ENCODE measurements at regions not wholly inside any gene's neighbourhood (a gene's known extent, or its start where the extent isn't known, plus 50 kb on each side); places are given as distances from the start of the nearest gene placed in this dataset.
A peak's percentile ranks its signal among the peaks of the same experiment; 100 is the strongest.

DNA sequence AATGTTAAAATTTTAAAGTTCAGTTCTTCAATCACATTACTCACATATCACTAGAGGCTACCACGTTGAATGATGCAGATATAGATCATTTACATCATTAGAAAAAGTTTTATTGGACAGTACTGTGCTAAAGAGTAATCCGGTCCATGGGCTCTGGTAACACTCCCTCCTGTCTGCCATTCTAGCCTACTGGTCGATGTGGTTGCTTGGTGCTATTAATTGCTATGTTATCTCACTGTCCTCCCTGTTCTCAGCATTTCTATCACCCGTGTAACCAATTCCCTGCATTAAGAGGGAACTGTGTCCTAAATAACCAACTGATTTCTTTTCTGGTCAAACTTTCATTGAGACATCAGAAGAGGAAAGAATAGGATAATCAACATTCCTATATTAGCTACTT lies 347.5 kb upstream of the RBMS3 start:
- no peak overlapping the region for H3K27ac ChIP-seq
- no peak for DNase-seq (ENCODE audit: low read depth, low spot score)

DNA sequence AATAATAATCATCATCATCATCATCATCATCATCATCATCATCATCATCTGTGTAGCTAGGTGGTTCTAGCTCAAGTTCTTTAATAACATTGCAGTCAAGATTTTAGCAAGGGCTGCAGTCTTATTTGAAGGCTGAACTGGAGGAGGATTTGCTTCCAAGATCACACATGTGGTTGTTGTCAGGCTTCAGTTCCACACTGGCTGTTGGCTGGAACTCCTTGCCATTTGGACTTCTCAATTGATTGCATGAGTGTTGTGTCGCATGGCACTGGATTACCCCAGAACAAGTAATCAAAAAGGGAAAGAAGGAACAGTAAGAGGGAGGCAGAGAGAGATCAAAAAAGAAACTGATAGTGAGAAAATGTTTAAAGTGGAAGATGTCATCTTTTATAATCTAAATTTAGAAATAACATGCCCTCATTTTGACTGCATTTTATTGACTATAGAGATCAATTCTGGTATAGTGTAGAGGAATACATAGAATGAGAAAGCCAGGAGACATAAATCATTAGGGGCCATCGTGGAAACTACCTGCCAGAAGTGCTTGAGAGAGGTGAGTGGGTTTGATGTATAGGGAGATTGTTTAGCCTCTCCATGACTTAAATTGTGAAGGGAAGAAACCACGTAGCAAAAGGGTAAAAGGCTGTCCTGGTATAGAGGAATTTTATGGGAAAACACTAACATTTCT lies 346.6 kb upstream of the RBMS3 start:
- DNase-seq (ENCODE audit: low read depth, low spot score), result no peak
- H3K27ac ChIP-seq, result no peak overlapping the region

DNA sequence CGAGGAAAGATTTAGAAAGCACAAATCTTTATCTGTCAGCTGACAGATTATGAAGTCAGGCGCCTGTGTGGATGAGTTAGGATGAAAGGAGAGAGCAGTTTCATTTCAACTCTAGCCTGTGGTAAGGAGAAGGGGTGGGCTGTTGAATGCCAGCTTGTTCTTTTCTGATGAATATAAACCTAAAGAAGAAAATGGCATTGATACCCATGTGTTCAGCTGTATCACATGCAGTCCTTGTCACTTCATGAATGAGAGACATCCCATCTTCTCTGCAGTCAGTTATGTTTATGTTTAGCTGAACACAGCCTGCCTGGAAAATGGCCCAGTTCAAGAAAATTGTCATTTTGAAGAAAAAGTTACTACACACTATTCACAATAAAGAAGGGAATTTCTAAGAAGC lies 345.7 kb upstream of the RBMS3 start:
- H3K27ac ChIP-seq, result no peak overlapping the region
- no peak for DNase-seq (ENCODE audit: low read depth, low spot score)

DNA sequence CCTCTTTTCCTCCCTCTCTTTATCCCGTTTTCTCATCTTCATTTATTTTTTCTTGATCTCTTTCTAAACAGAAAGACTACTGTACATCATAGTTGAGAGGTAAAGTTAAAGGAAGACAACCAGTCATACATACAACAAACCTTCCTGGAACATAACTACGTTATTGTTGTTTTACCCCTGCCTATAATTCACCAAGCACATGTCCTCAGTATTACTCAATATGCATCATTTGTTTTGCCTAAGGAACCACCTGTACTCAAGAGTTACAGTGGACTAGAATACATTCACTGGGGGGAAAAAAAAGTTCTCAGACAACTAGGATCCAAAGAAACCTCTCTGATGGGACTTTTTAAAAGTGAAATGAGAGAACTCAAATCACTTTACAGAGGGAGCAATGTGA lies 344.7 kb upstream of the RBMS3 start:
- no peak overlapping the region for H3K27ac ChIP-seq
- no peak for DNase-seq (ENCODE audit: low read depth, low spot score)

DNA sequence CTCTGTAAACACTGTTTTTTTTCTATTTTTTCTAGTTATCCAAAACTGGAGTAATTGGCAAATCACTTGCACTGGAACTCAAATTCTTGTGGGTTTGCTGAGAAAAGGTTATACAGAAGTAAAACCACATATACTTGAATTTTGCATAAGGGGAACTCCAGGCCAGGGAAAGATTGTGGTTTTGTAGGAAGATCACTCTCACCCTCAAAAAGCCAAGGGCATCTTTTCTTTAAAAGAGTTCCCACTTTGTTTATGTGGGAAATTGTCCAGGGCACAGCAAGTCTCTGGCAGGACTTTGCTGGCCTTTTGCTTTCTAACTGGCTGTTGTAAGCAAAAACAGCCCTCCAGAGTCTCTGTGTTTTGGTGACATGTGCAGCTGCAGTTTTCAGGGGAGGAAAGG lies 340.3 kb upstream of the RBMS3 start:
- DNase-seq (ENCODE audit: low read depth, low spot score), result no peak
- no peak overlapping the region for H3K27ac ChIP-seq

GRCh38 chr3:28940994-28941393 lies 339.9 kb upstream of the RBMS3 start:
- DNase-seq (ENCODE audit: low read depth, low spot score), result no peak
- no peak overlapping the region for H3K27ac ChIP-seq

- H3K27ac ChIP-seq, result no peak overlapping the region
- no peak for DNase-seq (ENCODE audit: low read depth, low spot score)
Observed at GRCh38 chr3:28947061-28947460, 333.8 kb upstream of the RBMS3 start.

DNA sequence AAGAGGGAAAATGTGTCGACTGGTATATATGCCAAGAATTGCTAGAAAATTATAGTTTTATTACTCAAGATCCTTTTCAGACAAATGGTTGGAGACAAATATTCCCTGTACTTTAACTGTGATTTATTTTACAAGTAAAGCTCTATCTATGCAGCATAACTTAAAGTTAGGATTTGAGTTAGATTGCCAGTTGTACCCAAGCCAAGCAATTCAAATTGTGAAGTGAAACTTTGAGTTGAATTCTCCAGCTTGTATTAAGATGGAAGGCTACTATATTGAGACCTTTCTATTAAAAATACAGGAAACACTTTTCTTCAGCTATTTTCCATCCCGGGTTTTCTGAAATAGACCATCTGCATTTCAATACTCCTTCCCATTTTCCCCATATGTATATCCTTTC lies 333.1 kb upstream of the RBMS3 start:
- no peak for DNase-seq (ENCODE audit: low read depth, low spot score)
- H3K27ac ChIP-seq, result no peak overlapping the region

GRCh38 chr3:28948685-28949084 lies 332.2 kb upstream of the RBMS3 start:
- no peak overlapping the region for H3K27ac ChIP-seq
- DNase-seq (ENCODE audit: low read depth, low spot score), result no peak

- peak overlapping the region; percentile 31 for H3K27ac ChIP-seq
- DNase-seq (ENCODE audit: low read depth, low spot score), result peak; percentile 73
Observed at GRCh38 chr3:28949580-28949979, 331.3 kb upstream of the RBMS3 start.

- no peak overlapping the region for H3K27ac ChIP-seq
- DNase-seq (ENCODE audit: low read depth, low spot score), result no peak
Observed at GRCh38 chr3:28950614-28951013, 330.3 kb upstream of the RBMS3 start.

DNA sequence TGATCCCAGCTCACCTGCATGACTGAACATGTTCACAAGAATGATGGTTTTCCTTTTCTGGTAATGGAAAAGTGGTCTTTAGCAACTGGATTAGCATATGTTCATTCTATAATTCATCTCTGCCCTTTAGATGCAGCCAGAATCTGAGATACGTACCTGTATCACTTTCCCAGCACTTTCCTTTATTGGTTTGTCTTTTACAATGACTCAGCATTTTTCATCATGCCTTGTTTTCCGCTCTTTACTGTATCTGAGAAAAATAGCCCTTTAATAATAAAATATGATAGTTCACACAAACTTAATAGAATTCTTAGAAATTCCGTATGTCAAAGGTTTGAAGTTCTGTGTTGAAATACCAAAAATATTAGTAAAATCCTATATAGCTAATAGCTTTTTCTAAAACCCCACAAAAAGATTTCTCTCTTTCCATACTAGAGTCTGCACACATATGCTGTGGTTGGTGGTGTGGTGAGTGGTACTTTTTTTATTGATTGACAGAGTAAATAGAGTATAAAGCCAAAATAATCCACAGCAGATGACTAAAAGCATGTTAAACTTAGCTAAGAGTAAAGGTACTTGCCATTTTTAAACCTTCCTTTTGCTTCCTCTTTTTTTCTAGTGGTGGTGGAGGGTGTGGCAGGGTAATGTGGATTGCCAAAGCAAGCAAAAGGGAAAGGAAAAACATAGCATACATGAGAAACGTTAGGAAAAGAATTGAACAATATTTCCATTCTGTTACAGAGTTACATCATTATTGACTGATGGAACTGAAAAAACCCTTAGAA lies 328.9 kb upstream of the RBMS3 start:
- DNase-seq (ENCODE audit: low read depth, low spot score), result no peak

GRCh38 chr3:28958656-28959055 lies 322.2 kb upstream of the RBMS3 start:
- no peak overlapping the region for H3K27ac ChIP-seq
- DNase-seq (ENCODE audit: low read depth, low spot score), result no peak

More for the DNA sequence above, 328.9 kb upstream of the RBMS3 start:
- H3K27ac ChIP-seq, result no peak overlapping the region

DNA sequence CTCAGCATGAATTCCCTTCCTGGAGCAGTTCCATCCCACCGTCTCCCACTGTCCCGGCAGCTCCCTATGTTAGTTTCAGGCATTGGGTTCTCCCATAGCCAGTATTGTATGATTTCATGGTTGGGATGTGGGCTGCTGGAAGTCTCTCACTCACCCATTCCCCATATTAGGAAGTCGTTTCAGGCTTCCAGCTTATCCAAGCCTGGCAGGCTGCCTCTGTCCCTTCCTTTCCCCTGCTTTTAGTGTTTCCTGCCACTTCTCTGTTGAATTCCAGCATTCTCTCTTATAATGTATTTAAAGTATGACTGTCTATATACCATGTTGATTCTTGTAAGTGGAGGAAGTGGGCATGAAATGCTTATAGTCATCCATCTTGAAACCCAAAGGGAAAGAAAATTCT lies 309.7 kb upstream of the RBMS3 start:
- H3K27ac ChIP-seq, result no peak overlapping the region
- no peak for DNase-seq (ENCODE audit: low read depth, low spot score)

DNA sequence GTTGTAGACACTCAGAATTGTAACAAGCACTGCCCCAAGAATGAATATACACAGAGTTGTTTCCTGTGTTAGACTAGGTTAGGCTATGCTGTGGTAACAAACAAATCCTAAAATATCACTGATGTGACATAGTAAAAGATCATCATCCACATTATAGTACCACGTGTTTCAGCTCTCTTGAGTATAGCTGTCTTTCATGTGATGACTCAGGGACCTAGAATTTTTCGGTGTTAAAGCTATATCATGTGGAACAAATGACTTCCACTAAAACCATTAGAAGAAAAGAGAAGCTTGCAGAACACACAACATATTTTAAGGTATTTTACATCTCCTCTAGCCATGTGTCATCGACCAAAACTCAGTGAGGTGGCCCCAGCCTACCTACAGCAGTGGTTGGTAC lies 307.9 kb upstream of the RBMS3 start:
- DNase-seq (ENCODE audit: low read depth, low spot score), result no peak
- no peak overlapping the region for H3K27ac ChIP-seq

GRCh38 chr3:28973609-28974008 lies 307.3 kb upstream of the RBMS3 start:
- H3K27ac ChIP-seq, result no peak overlapping the region
- DNase-seq (ENCODE audit: low read depth, low spot score), result no peak

DNA sequence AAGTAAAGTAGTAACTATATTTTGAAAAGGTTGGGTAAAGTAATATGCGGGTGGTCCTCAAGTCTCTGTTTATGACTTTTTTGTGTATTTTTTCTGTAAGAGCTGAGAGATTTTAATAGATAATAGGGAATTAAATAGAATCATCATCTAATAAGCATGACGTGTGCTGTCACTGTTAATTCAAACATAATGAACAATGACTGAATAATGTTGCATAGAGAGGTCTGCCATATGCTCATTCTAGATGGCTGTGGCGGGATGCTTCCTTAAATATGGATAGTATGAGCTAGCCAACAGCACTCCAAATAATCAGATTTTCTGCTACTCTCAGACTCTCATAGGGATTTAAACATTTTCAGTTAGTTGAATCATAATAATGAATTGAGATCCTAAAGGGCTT lies 302.8 kb upstream of the RBMS3 start:
- no peak overlapping the region for H3K27ac ChIP-seq
- DNase-seq (ENCODE audit: low read depth, low spot score), result no peak

GRCh38 chr3:28980131-28980530 lies 300.7 kb upstream of the RBMS3 start:
- DNase-seq (ENCODE audit: low read depth, low spot score), result no peak
- no peak overlapping the region for H3K27ac ChIP-seq

GRCh38 chr3:28980631-28981030 lies 300.2 kb upstream of the RBMS3 start:
- H3K27ac ChIP-seq, result no peak overlapping the region
- no peak for DNase-seq (ENCODE audit: low read depth, low spot score)

DNA sequence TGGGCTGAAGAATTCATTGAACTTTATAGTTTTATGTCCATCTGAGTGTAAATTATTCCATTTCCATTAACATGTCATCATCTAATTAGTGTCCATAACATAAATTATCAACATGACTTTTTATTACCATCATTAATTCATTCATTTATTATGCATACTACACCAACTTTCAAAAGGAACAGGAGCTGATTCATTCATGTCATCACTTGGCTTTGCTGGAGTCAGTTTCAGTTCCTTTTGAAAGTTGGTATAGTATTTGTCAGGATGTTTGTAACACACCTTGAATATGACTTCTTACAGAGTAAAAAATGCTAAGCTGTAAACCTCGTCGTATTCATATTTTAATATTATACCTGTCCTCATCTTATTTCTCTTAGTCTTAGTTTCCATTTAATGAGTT lies 298.0 kb upstream of the RBMS3 start:
- DNase-seq (ENCODE audit: low read depth, low spot score), result no peak
- no peak overlapping the region for H3K27ac ChIP-seq

GRCh38 chr3:28986922-28987321 lies 293.9 kb upstream of the RBMS3 start:
- DNase-seq (ENCODE audit: low read depth, low spot score), result peak; percentile 29
- no peak overlapping the region for H3K27ac ChIP-seq

GRCh38 chr3:28989646-28990089 lies 291.2 kb upstream of the RBMS3 start:
- no peak for DNase-seq (ENCODE audit: low read depth, low spot score)

More at GRCh38 chr3:28989646-28990089, 291.2 kb upstream of the RBMS3 start:
- no peak overlapping the region for H3K27ac ChIP-seq
